ENCODE measurements at regions not wholly inside any gene's neighbourhood (a gene's known extent, or its start where the extent isn't known, plus 50 kb on each side); places are given as distances from the start of the nearest gene placed in this dataset.

DNA sequence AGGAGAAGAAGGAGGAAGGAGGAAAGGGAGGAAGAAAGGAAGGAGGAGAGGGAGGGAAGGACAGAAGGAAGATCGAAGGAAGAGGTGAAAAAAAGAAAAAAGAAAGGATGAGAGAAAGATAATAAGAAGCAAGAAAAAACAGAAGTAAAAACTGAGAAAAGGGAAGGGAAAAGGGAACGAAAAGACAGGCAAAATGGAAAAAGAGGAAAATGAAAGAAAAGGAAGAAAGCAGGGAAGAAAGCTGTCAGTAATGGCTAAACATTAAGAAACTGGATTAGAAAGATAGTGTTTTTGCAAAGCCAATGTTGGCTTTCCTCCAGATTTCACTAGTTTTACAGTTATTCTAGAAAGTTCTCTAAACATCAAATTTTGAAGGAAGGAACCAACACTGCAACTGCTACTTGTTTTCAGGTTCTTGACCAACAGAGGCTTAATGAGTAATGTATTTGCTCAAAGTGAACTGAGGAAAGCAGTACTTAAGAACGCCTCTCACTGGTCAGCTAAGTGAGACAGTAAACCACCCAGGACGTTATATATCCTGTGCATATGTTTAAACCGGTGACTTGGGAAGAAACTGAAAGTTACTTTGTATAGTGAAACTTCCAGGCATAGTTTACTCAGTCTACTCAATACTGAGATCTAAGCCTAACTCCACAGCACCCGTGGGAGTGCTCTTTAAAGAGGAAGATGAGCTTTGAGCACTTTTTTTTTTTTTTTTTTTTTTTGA is 286.2 kb upstream of the TRIB2 start:
- H3K27me3 ChIP-seq, result no peaks in the 10 kb centered on the region
- no peak for TF ChIP-seq CTCF (IDR thresholded peaks at IDR 0.05)
- peaks cover 0 to 11% of the 10 kb centered on the region in 2 donors for H3K4me1 ChIP-seq
- ATAC-seq, result peak; percentile 84
- no peak for DNase-seq
- peak overlapping the region in 1 of 2 donors; percentile 62 for H3K27ac ChIP-seq
- no peaks in the 10 kb centered on the region for H3K9me3 ChIP-seq
- intact Hi-C loops (cut with DNase I), result no loop called here
- no peaks in the 10 kb centered on the region for H3K36me3 ChIP-seq
- no peak overlapping the region for H3K4me3 ChIP-seq

DNA sequence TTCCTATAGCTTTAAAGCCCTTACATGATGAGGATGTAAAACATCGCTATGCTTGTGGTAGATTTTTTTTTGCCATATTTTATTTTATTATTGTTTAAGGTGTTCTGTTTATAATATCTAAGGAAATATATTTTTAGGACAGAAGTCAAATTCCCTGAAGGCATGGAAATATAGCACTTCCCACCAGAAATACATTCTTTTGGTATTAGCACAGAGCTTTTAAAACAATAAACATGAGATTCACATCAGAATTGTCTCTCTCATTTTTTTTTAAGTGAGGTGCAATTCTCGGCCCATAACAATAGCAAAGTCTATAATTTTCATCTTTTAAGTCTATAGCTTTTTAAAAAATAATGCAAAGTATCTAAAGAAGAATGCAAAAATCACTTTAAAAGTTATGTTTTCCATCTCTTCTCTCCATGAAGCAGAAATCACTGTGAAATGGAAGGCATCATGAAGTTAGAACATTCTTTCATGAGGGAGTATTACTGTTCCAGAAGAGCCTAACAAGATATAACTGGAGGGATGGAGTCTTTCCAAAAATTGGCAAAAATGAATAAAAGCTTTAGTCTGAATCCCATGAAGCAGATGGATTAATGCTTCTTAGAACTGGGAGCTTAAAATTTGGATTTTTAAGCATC is 283.6 kb upstream of the TRIB2 start:
- intact Hi-C loops (cut with DNase I), result no loop called here
- no peaks in the 10 kb centered on the region for H3K9me3 ChIP-seq
- TF ChIP-seq CTCF (IDR thresholded peaks at IDR 0.05), result no peak
- no peaks in the 10 kb centered on the region for H3K27me3 ChIP-seq
- peaks cover 0 to 11% of the 10 kb centered on the region in 2 donors for H3K4me1 ChIP-seq
- DNase-seq (no peak), ATAC-seq (no peak)
- no peak overlapping the region for H3K4me3 ChIP-seq
- H3K27ac ChIP-seq, result no peak overlapping the region
- H3K36me3 ChIP-seq, result no peaks in the 10 kb centered on the region

DNA sequence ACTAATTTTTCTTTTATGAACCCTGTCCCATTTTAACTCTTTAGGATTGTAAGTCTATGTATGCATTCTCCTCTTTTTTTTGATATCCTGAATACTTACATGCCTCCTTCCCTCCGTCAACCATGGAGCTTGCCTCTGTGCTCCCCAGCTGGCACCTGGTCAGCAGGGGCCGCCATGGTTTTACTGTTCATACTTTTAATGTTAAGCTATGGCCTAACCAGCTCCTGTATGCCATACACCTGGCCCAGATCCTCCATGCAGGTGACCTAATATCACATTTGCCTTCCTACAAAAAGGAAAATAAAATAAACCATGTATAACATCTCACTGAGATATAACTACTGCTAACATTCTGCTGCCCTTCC is 283.1 kb upstream of the TRIB2 start:
- intact Hi-C loops (cut with DNase I), result no loop called here
- Histone ChIP-seq H3K36me3 (no peaks in the 10 kb centered on the region), H3K27ac (no peak overlapping the region), H3K4me1 (peaks cover 0 to 11% of the 10 kb centered on the region in 2 donors), H3K4me3 (no peak overlapping the region), H3K9me3 (no peaks in the 10 kb centered on the region), H3K27me3 (no peaks in the 10 kb centered on the region)
- ATAC-seq (peak; percentile 35), DNase-seq (no peak)
- no peak for TF ChIP-seq CTCF (IDR thresholded peaks at IDR 0.05)

- no peak overlapping the region for H3K27ac ChIP-seq
- H3K4me3 ChIP-seq, result no peak overlapping the region
- intact Hi-C loops (cut with DNase I), result no loop called here
- DNase-seq (no peak), ATAC-seq (no peak)
- no peaks in the 10 kb centered on the region for H3K36me3 ChIP-seq
- H3K4me1 ChIP-seq, result peaks cover 0 to 9% of the 10 kb centered on the region in 2 donors
- no peak for TF ChIP-seq CTCF (IDR thresholded peaks at IDR 0.05)
- no peaks in the 10 kb centered on the region for H3K9me3 ChIP-seq
- H3K27me3 ChIP-seq, result no peaks in the 10 kb centered on the region
Measured at GRCh38 chr2:12434630-12435098, 282.1 kb upstream of the TRIB2 start.

- no peak for ATAC-seq
- H3K27me3 ChIP-seq, result no peaks in the 10 kb centered on the region
- H3K4me1 ChIP-seq, result no peaks in the 10 kb centered on the region
- no peaks in the 10 kb centered on the region for H3K9me3 ChIP-seq
- H3K4me3 ChIP-seq, result no peak overlapping the region
- DNase-seq, result no peak
- no peak overlapping the region for H3K27ac ChIP-seq
- H3K36me3 ChIP-seq, result no peaks in the 10 kb centered on the region
- no peak for TF ChIP-seq CTCF (IDR thresholded peaks at IDR 0.05)
- intact Hi-C loops (cut with DNase I), result no loop called here
Measured at GRCh38 chr2:12435430-12436222, 281.1 kb upstream of the TRIB2 start.

Data from left lung (tissue), 4 donors.